Activated CD4-positive, alpha-beta T cell treated with anti-CD3 and anti-CD28 coated beads for 36 hours (primary cell): ENCODE measurements at regions not wholly inside any gene's neighbourhood (a gene's known extent, or its start where the extent isn't known, plus 50 kb on each side); places are given as distances from the start of the nearest gene placed in this dataset.

Experiments
- ATAC-seq: fragments of 200-7000 bp; cut with Tn5 transposase; one replicate; pipeline ENCODE4 v1.10.0; 2021; ENCODE audit warnings: mild to moderate bottlenecking, moderate library complexity
- CTCF ChIA-PET: fragments of 350-600 bp; sonication (Branson Sonifier 250); formaldehyde crosslinking; loops from one replicate; lab custom pipeline; 2021; ENCODE audit warnings: antibody characterized with exemption; lab: Charles Lee
- POLR2A ChIA-PET: fragments of 350-600 bp; sonication (Branson Sonifier 250); formaldehyde crosslinking; loops from one replicate; lab custom pipeline; 2021; ENCODE audit warnings: antibody characterized with exemption, inconsistent platforms; lab: Charles Lee
- DNase-seq: peaks from one replicate; pipeline ENCODE4 v3.0.0-alpha.2; 2020
- H3K27ac Mint-ChIP-seq: one replicate; pipeline ENCODE4 v1.8.0; 2021; ENCODE audit warnings: mixed read lengths
- H3K27me3 Mint-ChIP-seq: one replicate; pipeline ENCODE4 v1.8.0; 2021; ENCODE audit warnings: mixed read lengths
- H3K36me3 Mint-ChIP-seq: one replicate; pipeline ENCODE4 v1.8.0; 2021; ENCODE audit warnings: low read depth, mixed read lengths
- H3K4me1 Mint-ChIP-seq: one replicate; pipeline ENCODE4 v1.8.0; 2021; ENCODE audit warnings: mixed read lengths
- H3K4me3 Mint-ChIP-seq: one replicate; pipeline ENCODE4 v1.8.0; 2021; ENCODE audit warnings: mild to moderate bottlenecking, moderate library complexity, mixed read lengths
- H3K9me3 Mint-ChIP-seq: one replicate; pipeline ENCODE4 v1.8.0; 2021; ENCODE audit warnings: low read depth, mixed read lengths
- intact Hi-C, 2 experiments: fragments of 100-400 bp; cut with DNase I in 1 of 2; cut with micrococcal nuclease in 1 of 2; formaldehyde crosslinking; loops; one replicate each; pipeline versions ENCODE4 v1.14.2 to v1.15.1; 2022 to 2024; cut with DNase I, micrococcal nuclease

DNA sequence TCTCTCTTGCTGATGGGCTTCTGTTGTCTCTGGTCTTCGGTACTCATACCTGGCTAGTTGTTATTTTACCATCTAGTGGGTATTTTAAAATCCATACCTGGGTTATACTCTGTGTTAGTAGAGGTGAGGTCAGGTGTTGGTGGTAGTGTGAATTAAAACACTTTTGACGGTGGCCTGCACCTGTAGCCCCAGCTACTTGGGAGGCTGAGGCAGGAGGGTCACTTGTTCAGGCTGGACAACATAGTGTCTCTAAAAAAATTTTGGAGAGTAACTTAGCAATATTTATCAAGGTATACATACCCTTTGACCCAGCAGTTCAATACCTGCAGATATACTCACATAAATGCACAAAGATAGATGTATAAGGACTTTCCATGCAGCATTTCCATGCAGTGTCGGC is 55.4 kb downstream of the GSX1 start:
- Mint-ChIP-seq H3K27me3 (peaks cover 31% of the 10 kb centered on the region), H3K27ac (no peak overlapping the region), H3K36me3 (no peaks in the 10 kb centered on the region), H3K4me1 (no peaks in the 10 kb centered on the region), H3K9me3 (no peaks in the 10 kb centered on the region), H3K4me3 (no peak overlapping the region)
- ChIA-PET POLR2A (no interaction called here), CTCF (interaction anchor here (1.8 kb wide), 1 partner anchor 17 kb away, joined by 6 read pairs; no protein-coding TSS in a partner anchor)
- no peak for ATAC-seq
- intact Hi-C loops: no loop called here
- DNase-seq: no peak

DNA sequence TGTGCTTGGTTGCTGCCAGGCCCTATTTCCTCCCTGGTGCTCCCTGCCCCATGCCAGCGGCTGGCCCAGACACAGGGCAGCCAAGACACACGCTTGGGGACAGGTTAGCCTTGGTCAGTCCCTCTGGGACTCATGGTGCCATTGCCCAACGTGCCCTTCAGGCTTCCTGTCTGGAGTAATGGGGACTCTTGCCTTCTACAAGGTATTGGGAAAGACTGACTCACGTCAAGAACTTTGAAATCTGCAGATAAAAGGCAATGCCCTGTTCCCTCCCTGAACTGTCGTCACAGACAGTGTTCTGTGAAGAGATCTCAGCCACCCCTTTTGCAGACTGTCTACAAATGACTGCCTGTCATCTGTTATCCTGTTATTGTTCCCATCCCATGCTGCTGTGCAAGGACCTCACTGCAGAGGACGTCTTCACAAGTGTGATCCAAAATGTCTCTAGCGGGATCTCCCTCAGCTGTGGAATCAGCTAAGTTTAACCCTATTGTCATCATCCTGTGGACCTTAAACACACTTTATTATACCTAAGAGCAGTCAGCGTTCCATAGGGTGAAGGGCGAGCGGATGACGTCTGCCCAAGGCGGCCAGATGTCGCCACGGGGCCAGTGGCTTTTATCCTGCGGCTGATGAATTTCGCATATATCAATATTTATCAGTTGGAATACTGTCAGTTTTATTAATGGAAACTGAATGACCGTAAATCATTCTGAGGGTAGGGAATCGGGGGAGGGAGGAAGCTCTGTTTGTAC is 59.0 kb downstream of the GSX1 start:
- no peaks in the 10 kb centered on the region for H3K4me1 Mint-ChIP-seq
- POLR2A ChIA-PET: interaction anchor here (0.5 kb wide), 1 partner anchor 594 kb away, joined by 4 read pairs; no protein-coding TSS in a partner anchor
- CTCF ChIA-PET: interaction anchor here (1.6 kb wide), 1 partner anchor 18 kb away, joined by 3 read pairs; no protein-coding TSS in a partner anchor
- ATAC-seq (no peak), DNase-seq (no peak)
- no peak overlapping the region for H3K4me3 Mint-ChIP-seq
- peaks cover 37% of the 10 kb centered on the region for H3K27me3 Mint-ChIP-seq
- H3K27ac Mint-ChIP-seq: no peak overlapping the region
- H3K9me3 Mint-ChIP-seq: no peaks in the 10 kb centered on the region
- H3K36me3 Mint-ChIP-seq: no peaks in the 10 kb centered on the region
- intact Hi-C loops: no loop called here

DNA sequence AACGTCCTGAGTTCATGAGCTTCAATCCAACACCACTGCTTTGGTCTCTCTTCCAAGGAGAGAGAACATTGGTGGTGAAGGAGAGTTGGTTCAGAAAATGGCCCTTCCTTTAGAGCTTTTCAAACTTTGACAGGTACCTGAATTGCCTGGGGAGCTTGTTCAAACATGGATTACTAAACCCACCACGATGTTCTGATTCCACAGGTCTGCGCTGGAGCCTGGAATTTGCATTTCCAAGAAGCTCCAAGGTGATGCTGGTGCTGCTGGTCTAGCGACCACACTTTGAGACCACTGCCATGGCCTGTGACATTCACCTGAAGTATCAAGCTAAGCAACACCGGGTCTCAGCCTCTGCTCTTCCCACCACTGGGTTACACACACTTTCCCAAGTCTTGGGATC is 60.2 kb downstream of the GSX1 start:
- Mint-ChIP-seq H3K27ac (no peak overlapping the region), H3K9me3 (no peaks in the 10 kb centered on the region), H3K36me3 (no peaks in the 10 kb centered on the region), H3K27me3 (peaks cover 34% of the 10 kb centered on the region), H3K4me1 (no peaks in the 10 kb centered on the region), H3K4me3 (no peak overlapping the region)
- intact Hi-C loops: no loop called here
- ATAC-seq (no peak), DNase-seq (no peak)
- ChIA-PET CTCF (interaction anchor here (0.6 to 1.6 kb wide), 3 partner anchors 17 to 101 kb away, joined by 3 to 5 read pairs (median 3); no protein-coding TSS in a partner anchor), POLR2A (no interaction called here)

DNA sequence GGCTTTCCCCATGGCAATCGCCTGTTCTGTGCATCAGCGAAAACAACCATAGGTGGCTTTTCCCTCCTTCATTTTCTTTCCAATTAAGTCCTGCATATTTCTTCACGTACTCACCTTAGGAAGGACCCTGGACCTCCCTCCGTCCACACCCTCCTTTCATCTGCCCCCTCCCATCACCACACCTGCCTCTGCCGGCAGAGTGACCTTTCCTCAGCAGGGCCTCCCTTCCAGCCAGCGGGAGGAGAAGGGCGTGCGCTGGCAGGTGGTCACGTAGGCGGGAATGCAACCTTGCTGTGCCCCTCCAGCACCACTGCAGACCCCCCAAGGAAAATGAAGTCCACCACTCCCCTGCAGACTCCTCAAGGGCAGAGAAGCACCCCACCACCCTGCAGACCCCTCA is 61.1 kb downstream of the GSX1 start:
- ATAC-seq: no peak
- Mint-ChIP-seq H3K27ac (no peak overlapping the region), H3K9me3 (no peaks in the 10 kb centered on the region), H3K36me3 (no peaks in the 10 kb centered on the region), H3K4me3 (no peak overlapping the region), H3K4me1 (no peaks in the 10 kb centered on the region), H3K27me3 (peaks cover 34% of the 10 kb centered on the region)
- intact Hi-C loops: no loop called here
- DNase-seq: no peak
- ChIA-PET CTCF (no interaction called here), POLR2A (no interaction called here)

DNA sequence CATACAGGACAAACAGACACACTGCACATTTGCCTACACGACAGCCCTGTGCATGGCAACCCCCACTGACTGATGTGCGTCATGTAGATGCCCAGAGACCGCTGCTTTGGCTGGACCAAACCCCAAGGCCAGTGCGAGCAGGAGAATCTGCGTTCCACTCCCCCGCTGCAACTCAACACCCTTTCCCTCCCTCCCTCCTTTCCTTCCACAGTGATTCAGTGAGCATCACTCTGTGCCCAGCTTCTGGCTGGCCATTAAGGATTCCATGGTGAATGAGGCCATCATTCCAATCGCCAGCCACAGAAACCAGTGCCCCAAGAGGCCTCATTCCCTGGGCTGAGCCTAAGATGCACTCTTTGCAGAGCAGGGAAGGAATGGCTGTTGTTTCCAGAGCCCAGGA is 61.6 kb downstream of the GSX1 start:
- no peak overlapping the region for H3K4me3 Mint-ChIP-seq
- no peaks in the 10 kb centered on the region for H3K36me3 Mint-ChIP-seq
- intact Hi-C loops: no loop called here
- POLR2A ChIA-PET: no interaction called here
- no peaks in the 10 kb centered on the region for H3K4me1 Mint-ChIP-seq
- DNase-seq (no peak), ATAC-seq (no peak)
- CTCF ChIA-PET: interaction anchor here (0.6 kb wide), 1 partner anchor 808 kb away, joined by 3 read pairs; no protein-coding TSS in a partner anchor
- H3K27ac Mint-ChIP-seq: no peak overlapping the region
- H3K27me3 Mint-ChIP-seq: peaks cover 33% of the 10 kb centered on the region
- H3K9me3 Mint-ChIP-seq: no peaks in the 10 kb centered on the region

DNA sequence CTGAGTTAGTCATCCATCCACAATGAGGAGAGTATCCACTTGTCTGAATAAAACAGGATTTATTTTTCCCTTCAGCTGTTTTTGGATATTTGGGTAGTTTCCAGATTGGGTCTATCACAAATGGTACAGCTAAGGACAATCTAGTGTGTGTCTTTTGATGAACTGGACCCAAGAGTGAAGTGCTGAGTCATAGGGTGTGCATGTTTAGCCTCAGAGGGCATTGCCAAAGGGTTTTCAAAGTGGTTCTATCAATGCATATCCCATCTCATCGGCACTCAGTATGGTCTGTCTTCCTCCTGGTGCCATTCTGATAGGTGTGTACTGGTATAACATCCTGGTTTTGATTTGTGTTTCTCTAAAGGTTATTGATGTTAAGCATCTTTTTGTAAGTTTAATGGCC is 62.3 kb downstream of the GSX1 start:
- no peaks in the 10 kb centered on the region for H3K9me3 Mint-ChIP-seq
- H3K4me3 Mint-ChIP-seq: no peak overlapping the region
- DNase-seq: no peak
- no peak overlapping the region for H3K27ac Mint-ChIP-seq
- H3K4me1 Mint-ChIP-seq: no peaks in the 10 kb centered on the region
- ChIA-PET CTCF (interaction anchor here (0.6 to 1.4 kb wide), 2 partner anchors 15 to 809 kb away, joined by 3 to 5 read pairs; no protein-coding TSS in a partner anchor), POLR2A (no interaction called here)
- intact Hi-C loops: no loop called here
- H3K27me3 Mint-ChIP-seq: peaks cover 27% of the 10 kb centered on the region
- no peaks in the 10 kb centered on the region for H3K36me3 Mint-ChIP-seq
- ATAC-seq: no peak

DNA sequence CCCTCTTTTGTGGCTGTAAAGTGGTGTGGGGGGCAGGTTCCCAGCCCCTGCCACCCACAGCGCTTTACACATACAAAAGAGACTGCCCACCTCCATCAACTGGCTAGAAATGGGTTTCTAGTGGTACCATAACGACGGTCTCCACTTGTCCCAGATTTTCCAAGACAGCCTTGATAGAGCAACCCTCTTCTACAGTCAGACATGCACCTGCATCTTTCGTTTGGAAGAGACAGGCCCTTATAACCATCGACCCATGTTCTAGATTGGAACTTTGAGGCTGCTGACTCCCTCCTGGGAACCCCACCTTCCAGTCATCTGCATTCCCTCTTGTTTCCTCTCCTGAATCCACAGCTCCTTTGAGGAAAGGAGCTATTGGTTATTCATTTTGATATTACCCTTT is 63.1 kb downstream of the GSX1 start:
- no peaks in the 10 kb centered on the region for H3K36me3 Mint-ChIP-seq
- CTCF ChIA-PET: interaction anchor here (0.7 to 1.4 kb wide), 3 partner anchors 14 to 555 kb away, joined by 4 to 5 read pairs (median 5); no protein-coding TSS in a partner anchor
- no peak overlapping the region for H3K27ac Mint-ChIP-seq
- H3K4me1 Mint-ChIP-seq: no peaks in the 10 kb centered on the region
- H3K9me3 Mint-ChIP-seq: no peaks in the 10 kb centered on the region
- POLR2A ChIA-PET: no interaction called here
- H3K4me3 Mint-ChIP-seq: no peak overlapping the region
- no peak for ATAC-seq
- intact Hi-C loops: no loop called here
- DNase-seq: no peak
- peaks cover 26% of the 10 kb centered on the region for H3K27me3 Mint-ChIP-seq

DNA sequence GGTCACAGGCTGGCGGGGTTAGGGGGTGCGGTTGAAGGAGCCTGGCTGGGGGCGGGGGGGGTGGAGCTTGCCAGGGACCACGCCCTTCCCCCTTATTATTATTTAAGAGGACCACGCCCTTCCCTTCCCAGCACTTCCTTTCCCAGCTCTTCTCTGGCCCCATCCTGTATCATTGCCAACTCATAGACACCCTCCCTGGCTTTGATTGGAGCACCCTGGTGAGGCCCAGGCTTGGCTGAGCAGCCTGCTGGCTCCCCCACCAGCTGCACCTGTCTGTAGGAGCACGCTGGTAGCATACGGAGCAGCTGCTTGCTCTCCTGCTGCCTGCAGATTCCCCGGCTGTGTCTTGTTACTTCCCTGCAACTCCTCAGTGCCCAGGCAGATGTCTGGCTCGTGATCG is 62.5 kb upstream of the PDX1 start:
- peaks cover 21% of the 10 kb centered on the region for H3K27me3 Mint-ChIP-seq
- no peak for ATAC-seq
- no peaks in the 10 kb centered on the region for H3K9me3 Mint-ChIP-seq
- ChIA-PET POLR2A (no interaction called here), CTCF (no interaction called here)
- H3K27ac Mint-ChIP-seq: no peak overlapping the region
- H3K4me1 Mint-ChIP-seq: no peaks in the 10 kb centered on the region
- intact Hi-C loops: no loop called here
- no peak overlapping the region for H3K4me3 Mint-ChIP-seq
- no peak for DNase-seq
- H3K36me3 Mint-ChIP-seq: no peaks in the 10 kb centered on the region

DNA sequence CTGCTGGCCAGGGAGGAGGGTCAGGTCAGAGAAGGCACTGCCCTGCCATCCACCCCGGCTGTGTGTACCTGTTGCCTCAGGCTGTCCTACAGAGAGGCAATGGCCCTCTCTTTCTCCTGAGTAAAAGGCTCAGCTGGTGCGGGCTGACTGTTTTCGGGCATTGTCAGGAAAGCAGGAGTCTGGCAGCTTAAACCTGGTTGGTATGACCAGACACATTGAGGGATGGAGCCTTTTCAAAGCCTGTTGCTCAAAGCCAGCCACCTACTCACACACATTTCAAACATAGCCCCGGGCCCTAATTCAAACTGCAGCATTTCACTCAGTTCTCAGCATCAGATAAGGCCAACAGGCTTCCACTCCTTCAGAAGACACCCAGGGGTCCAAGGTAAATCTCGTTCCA is 61.8 kb upstream of the PDX1 start:
- H3K9me3 Mint-ChIP-seq: no peaks in the 10 kb centered on the region
- no peaks in the 10 kb centered on the region for H3K36me3 Mint-ChIP-seq
- no peak overlapping the region for H3K4me3 Mint-ChIP-seq
- no peaks in the 10 kb centered on the region for H3K4me1 Mint-ChIP-seq
- intact Hi-C loops: no loop called here
- H3K27me3 Mint-ChIP-seq: peaks cover 19% of the 10 kb centered on the region
- H3K27ac Mint-ChIP-seq: no peak overlapping the region
- CTCF ChIA-PET: no interaction called here
- DNase-seq: no peak
- no peak for ATAC-seq
- POLR2A ChIA-PET: no interaction called here

DNA sequence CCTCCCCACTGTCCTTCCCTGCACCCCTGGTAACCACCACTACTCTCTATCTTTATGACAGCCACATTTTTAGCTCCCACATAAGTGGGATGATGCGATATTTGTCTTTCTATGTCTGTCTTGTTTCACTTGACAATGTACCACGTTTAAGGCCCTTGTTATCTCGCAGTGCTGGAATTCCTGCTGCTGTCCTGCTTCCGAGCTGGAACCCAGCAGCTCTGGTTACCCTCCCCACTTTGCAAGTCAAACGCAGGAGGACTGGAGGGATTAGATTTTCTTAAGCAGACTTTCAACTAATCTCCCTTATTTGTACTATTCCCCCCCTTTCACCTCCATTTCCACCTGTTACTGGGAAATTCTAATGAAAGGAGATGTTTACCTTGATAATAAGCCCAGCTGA is 59.1 kb upstream of the PDX1 start:
- ATAC-seq: no peak
- H3K27ac Mint-ChIP-seq: no peak overlapping the region
- no peak for DNase-seq
- peaks cover 14% of the 10 kb centered on the region for H3K27me3 Mint-ChIP-seq
- H3K9me3 Mint-ChIP-seq: no peaks in the 10 kb centered on the region
- no peaks in the 10 kb centered on the region for H3K36me3 Mint-ChIP-seq
- ChIA-PET CTCF (interaction anchor here (0.7 kb wide), 1 partner anchor 82 kb away, joined by 3 read pairs; no protein-coding TSS in a partner anchor), POLR2A (no interaction called here)
- intact Hi-C loops: no loop called here
- no peak overlapping the region for H3K4me3 Mint-ChIP-seq
- H3K4me1 Mint-ChIP-seq: no peaks in the 10 kb centered on the region

DNA sequence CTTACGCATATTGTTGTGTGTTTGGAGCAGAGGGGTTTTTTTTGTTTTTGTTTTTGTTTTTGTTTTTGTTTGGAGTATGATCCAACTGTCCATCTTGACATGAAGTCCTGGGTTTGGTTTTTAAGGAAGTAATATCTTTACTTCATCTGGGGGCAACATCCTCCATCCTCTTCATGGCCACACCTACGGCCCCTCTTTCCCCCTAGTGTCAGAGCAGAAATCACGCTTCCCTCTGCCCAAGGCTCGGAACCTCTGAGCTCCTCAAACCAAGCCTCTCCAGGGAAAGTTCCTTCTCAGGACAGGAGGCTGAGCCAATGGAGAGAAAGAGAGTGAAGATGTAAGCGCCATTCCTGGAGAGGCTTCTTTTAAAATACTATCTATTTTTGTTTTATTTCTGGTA is 58.6 kb upstream of the PDX1 start:
- H3K27me3 Mint-ChIP-seq: peaks cover 19% of the 10 kb centered on the region
- DNase-seq (no peak), ATAC-seq (no peak)
- POLR2A ChIA-PET: interaction anchor here (0.6 kb wide), 1 partner anchor 55 kb away, joined by 4 read pairs; no protein-coding TSS in a partner anchor
- no peaks in the 10 kb centered on the region for H3K4me1 Mint-ChIP-seq
- no peak overlapping the region for H3K27ac Mint-ChIP-seq
- CTCF ChIA-PET: interaction anchor here (0.7 to 1.3 kb wide), 2 partner anchors 31 to 81 kb away, joined by 3 to 4 read pairs; no protein-coding TSS in a partner anchor
- no peaks in the 10 kb centered on the region for H3K9me3 Mint-ChIP-seq
- no peak overlapping the region for H3K4me3 Mint-ChIP-seq
- no peaks in the 10 kb centered on the region for H3K36me3 Mint-ChIP-seq
- intact Hi-C loops: no loop called here
